ENCODE measurements at regions not wholly inside any gene's neighbourhood (a gene's known extent, or its start where the extent isn't known, plus 50 kb on each side); places are given as distances from the start of the nearest gene placed in this dataset.

GRCh38 chr16:77594057-77594456 is 128.3 kb upstream of the NUDT7 start:
- no peak for TF ChIP-seq CTCF (IDR thresholded peaks at IDR 0.05)
- TF ChIP-seq POLR2AphosphoS5 (IDR thresholded peaks at IDR 0.05), result no peak

All from transverse colon (tissue), 4 donors.